HCT116 (cell line): ENCODE measurements at regions not wholly inside any gene's neighbourhood (a gene's known extent, or its start where the extent isn't known, plus 50 kb on each side); places are given as distances from the start of the nearest gene placed in this dataset.

Experiments
- CBX3 ChIP-seq: IDR thresholded peaks from 2 replicates; pipeline ENCODE4 v1.6.1; 2012; ENCODE audit warnings: low read depth
- CEBPB ChIP-seq: IDR thresholded peaks from 2 replicates; pipeline ENCODE4 v1.6.1; 2012; ENCODE audit warnings: low read depth
- CTCF ChIP-seq, 3 experiments: fragments of 200-600 bp in 1 of 3; sonication (generic) in 1 of 3; IDR thresholded peaks in 2 of 3; conservative IDR thresholded peaks in 1 of 3; 2 replicates each; pipeline ENCODE4 v1.5.1; 2012 to 2017; ENCODE audit warnings: low read depth in 2 of 3, low read length in 2 of 3, antibody characterized with exemption in 1 of 3, borderline replicate concordance in 1 of 3, control low read depth in 1 of 3, mild to moderate bottlenecking in 1 of 3, mixed read lengths in 1 of 3, mixed run types in 1 of 3, moderate library complexity in 1 of 3; ENCODE audit not compliant: insufficient read depth in 1 of 3
- EZH2phosphoT487 ChIP-seq: fragments of 200-600 bp; IDR thresholded peaks from 2 replicates; pipeline ENCODE4 v1.6.1; 2018; ENCODE audit warnings: antibody characterized with exemption, borderline replicate concordance
- JUND ChIP-seq: IDR thresholded peaks from 2 replicates; pipeline ENCODE4 v1.6.1; 2012
- MAX ChIP-seq: IDR thresholded peaks from 2 replicates; pipeline ENCODE4 v1.6.1; 2012
- POLR2A ChIP-seq: IDR thresholded peaks from 2 replicates; pipeline ENCODE4 v1.7.0; 2011; ENCODE audit warnings: borderline replicate concordance; ENCODE audit not compliant: insufficient read depth, insufficient read length; ENCODE audit errors: extremely low read depth
- POLR2AphosphoS5 ChIP-seq: IDR thresholded peaks from 2 replicates; pipeline ENCODE4 v1.6.1; 2011; ENCODE audit warnings: mild to moderate bottlenecking, low read depth, low read length, moderate library complexity
- RAD21 ChIP-seq: IDR thresholded peaks from 2 replicates; pipeline ENCODE4 v1.6.1; 2012; ENCODE audit warnings: low read depth, mild to moderate bottlenecking
- REST ChIP-seq: IDR thresholded peaks from 2 replicates; pipeline ENCODE4 v1.6.1; 2012; ENCODE audit warnings: low read depth
- SRF ChIP-seq: IDR thresholded peaks from 2 replicates; pipeline ENCODE4 v1.6.1; 2012; ENCODE audit warnings: low read depth
- YY1 ChIP-seq: IDR thresholded peaks from 2 replicates; pipeline ENCODE4 v1.6.1; 2011; ENCODE audit warnings: low read length, low read depth, moderate library complexity, mild to moderate bottlenecking; ENCODE audit not compliant: insufficient replicate concordance; ENCODE audit errors: extremely low read depth
- ZNF274 ChIP-seq: fragments of 200-500 bp; sonication (Bioruptor generic); IDR thresholded peaks from 2 replicates; pipeline ENCODE4 v1.6.1; 2014; ENCODE audit warnings: mild to moderate bottlenecking, low read depth, low read length, inconsistent platforms

- TF ChIP-seq CTCF (IDR thresholded peaks at IDR 0.05 in 2 of 3, conservative IDR thresholded peaks at IDR 0.05 in 1 of 3; ENCODE audit: borderline replicate concordance in 1 of 3, insufficient read depth in 1 of 3, low read depth in 2 of 3, low read length in 2 of 3) (no peak), POLR2AphosphoS5 (no peak), REST (no peak), CEBPB (no peak), MAX (no peak), POLR2A (no peak), SRF (no peak), YY1 (no peak), ZNF274 (no peak), EZH2phosphoT487 (no peak), JUND (no peak), CBX3 (no peak), RAD21 (no peak)
Measured at GRCh38 chr4:85058551-85058950, 92.1 kb upstream of the WDFY3 start.
